WTC11 (cell line): ENCODE measurements at regions not wholly inside any gene's neighbourhood (a gene's known extent, or its start where the extent isn't known, plus 50 kb on each side); places are given as distances from the start of the nearest gene placed in this dataset.

ENCODE experiments used
- ATAC-seq: fragments of 200-7000 bp; cut with Tn5 transposase; 2 replicates; pipeline ENCODE4 v1.10.0; 2021; ENCODE audit warnings: mild to moderate bottlenecking, moderate library complexity
- CTCF ChIA-PET: fragments of 300-600 bp; sonication (Branson Sonifier 250); formaldehyde crosslinking; loops from one replicate; lab custom pipeline; 2021; ENCODE audit warnings: antibody characterized with exemption; lab: Charles Lee
- POLR2A ChIA-PET: fragments of 350-600 bp; sonication (Branson Sonifier 250); formaldehyde crosslinking; loops from one replicate; lab custom pipeline; 2021; ENCODE audit warnings: antibody characterized with exemption; lab: Charles Lee
- DNase-seq: peaks from one replicate; pipeline ENCODE4 v3.0.0; 2021; ENCODE audit warnings: low spot score
- H3K27ac Mint-ChIP-seq: 2 replicates; pipeline ENCODE4 v1.8.0; 2021; ENCODE audit warnings: mixed read lengths
- H3K27me3 Mint-ChIP-seq: 2 replicates; pipeline ENCODE4 v1.8.0; 2021; ENCODE audit warnings: low read depth, mild to moderate bottlenecking, moderate library complexity, mixed read lengths
- H3K36me3 Mint-ChIP-seq: 2 replicates; pipeline ENCODE4 v1.8.0; 2021; ENCODE audit warnings: mixed read lengths
- H3K4me1 Mint-ChIP-seq: 2 replicates; pipeline ENCODE4 v1.8.0; 2022; ENCODE audit warnings: mixed read lengths
- H3K4me3 Mint-ChIP-seq: 2 replicates; pipeline ENCODE4 v1.8.0; 2021; ENCODE audit warnings: mild to moderate bottlenecking, moderate library complexity, mixed read lengths
- H3K9me3 Mint-ChIP-seq: 2 replicates; pipeline ENCODE4 v1.8.0; 2021; ENCODE audit warnings: mixed read lengths
- ATF1 ChIP-seq: sonication (generic); formaldehyde crosslinking; IDR thresholded peaks from 2 replicates; pipeline ENCODE4 v1.8.1; 2023; ENCODE audit warnings: mild to moderate bottlenecking, moderate library complexity, missing genetic modification reagents
- CREB1 ChIP-seq: sonication (generic); formaldehyde crosslinking; IDR thresholded peaks from 2 replicates; pipeline ENCODE4 v1.8.0; 2023; ENCODE audit warnings: mild to moderate bottlenecking, missing genetic modification reagents
- EMX1 ChIP-seq: fragments of 250-450 bp; sonication (Bioruptor Pico); IDR thresholded peaks from 2 replicates; pipeline ENCODE4 v1.8.0; 2021; ENCODE audit warnings: mild to moderate bottlenecking
- ESRRA ChIP-seq: sonication (generic); formaldehyde crosslinking; IDR thresholded peaks from 2 replicates; pipeline ENCODE4 v1.8.1; 2022; ENCODE audit warnings: mild to moderate bottlenecking, missing genetic modification reagents, borderline replicate concordance
- GRHL2 ChIP-seq: fragments of 250-450 bp; sonication (Bioruptor Pico); IDR thresholded peaks from 2 replicates; pipeline ENCODE4 v1.8.0; 2022; ENCODE audit warnings: mild to moderate bottlenecking, moderate library complexity; ENCODE audit not compliant: insufficient replicate concordance, severe bottlenecking
- HMGA2 ChIP-seq: fragments of 250-450 bp; sonication (Bioruptor Pico); IDR thresholded peaks from 2 replicates; pipeline ENCODE4 v1.4.0; 2021; ENCODE audit warnings: mild to moderate bottlenecking, moderate library complexity
- NFE2L1 ChIP-seq: sonication (generic); formaldehyde crosslinking; IDR thresholded peaks from 2 replicates; pipeline ENCODE4 v1.8.1; 2023; ENCODE audit warnings: missing genetic modification reagents
- NR1H2 ChIP-seq: sonication (generic); formaldehyde crosslinking; IDR thresholded peaks from 2 replicates; pipeline ENCODE4 v1.9.0; 2021; ENCODE audit warnings: mild to moderate bottlenecking, moderate library complexity, missing genetic modification reagents
- NR3C1 ChIP-seq: sonication (generic); formaldehyde crosslinking; conservative IDR thresholded peaks from 2 replicates; pipeline ENCODE4 v1.8.1; 2023; ENCODE audit warnings: low read depth, mild to moderate bottlenecking, missing genetic modification reagents
- PRRX2 ChIP-seq: fragments of 250-450 bp; sonication (Bioruptor Pico); IDR thresholded peaks from 2 replicates; pipeline ENCODE4 v1.8.0; 2021; ENCODE audit warnings: mild to moderate bottlenecking
- SMAD4 ChIP-seq: sonication (generic); formaldehyde crosslinking; IDR thresholded peaks from 2 replicates; pipeline ENCODE4 v1.8.0; 2022; ENCODE audit warnings: mild to moderate bottlenecking, missing genetic modification reagents
- TP53 ChIP-seq: sonication (generic); formaldehyde crosslinking; IDR thresholded peaks from 2 replicates; pipeline ENCODE4 v1.8.1; 2023; ENCODE audit warnings: mild to moderate bottlenecking, missing genetic modification reagents
- ZNF232 ChIP-seq: sonication (generic); formaldehyde crosslinking; IDR thresholded peaks from 2 replicates; pipeline ENCODE4 v1.8.0; 2022; ENCODE audit warnings: mild to moderate bottlenecking, missing genetic modification reagents
- ZNF263 ChIP-seq: sonication (generic); formaldehyde crosslinking; IDR thresholded peaks from 2 replicates; pipeline ENCODE4 v1.8.1; 2022; ENCODE audit warnings: low read depth, mild to moderate bottlenecking, moderate library complexity, missing genetic modification reagents
- ZNF396 ChIP-seq: fragments of 250-450 bp; sonication (Bioruptor Pico); IDR thresholded peaks from 2 replicates; pipeline ENCODE4 v1.8.0; 2021; ENCODE audit warnings: mild to moderate bottlenecking, moderate library complexity, borderline replicate concordance
- TF ChIP-seq, protein P1 (sequence below): sonication (generic); formaldehyde crosslinking; IDR thresholded peaks from 2 replicates; pipeline ENCODE4 v1.8.1; 2023; ENCODE audit warnings: mild to moderate bottlenecking, missing genetic modification reagents, moderate library complexity
- TF ChIP-seq, protein P2 (sequence below): sonication (generic); formaldehyde crosslinking; IDR thresholded peaks from 2 replicates; pipeline ENCODE4 v1.8.0; 2023; ENCODE audit warnings: missing genetic modification reagents
- TF ChIP-seq, protein P3 (sequence below): sonication (generic); formaldehyde crosslinking; IDR thresholded peaks from 2 replicates; pipeline ENCODE4 v1.8.0; 2022; ENCODE audit warnings: mild to moderate bottlenecking, missing genetic modification reagents
- TF ChIP-seq, protein P4 (sequence below): sonication (generic); formaldehyde crosslinking; IDR thresholded peaks from 2 replicates; pipeline ENCODE4 v1.8.1; 2022; ENCODE audit warnings: mild to moderate bottlenecking, missing genetic modification reagents, moderate library complexity, borderline replicate concordance
- TF ChIP-seq, protein P5 (sequence below): sonication (generic); formaldehyde crosslinking; IDR thresholded peaks from 2 replicates; pipeline ENCODE4 v1.8.1; 2023; ENCODE audit warnings: mild to moderate bottlenecking, missing genetic modification reagents
- TF ChIP-seq, protein P6 (sequence below): sonication (generic); formaldehyde crosslinking; IDR thresholded peaks from 2 replicates; pipeline ENCODE4 v1.8.0; 2023; ENCODE audit warnings: missing genetic modification reagents, mild to moderate bottlenecking, borderline replicate concordance

DNA sequence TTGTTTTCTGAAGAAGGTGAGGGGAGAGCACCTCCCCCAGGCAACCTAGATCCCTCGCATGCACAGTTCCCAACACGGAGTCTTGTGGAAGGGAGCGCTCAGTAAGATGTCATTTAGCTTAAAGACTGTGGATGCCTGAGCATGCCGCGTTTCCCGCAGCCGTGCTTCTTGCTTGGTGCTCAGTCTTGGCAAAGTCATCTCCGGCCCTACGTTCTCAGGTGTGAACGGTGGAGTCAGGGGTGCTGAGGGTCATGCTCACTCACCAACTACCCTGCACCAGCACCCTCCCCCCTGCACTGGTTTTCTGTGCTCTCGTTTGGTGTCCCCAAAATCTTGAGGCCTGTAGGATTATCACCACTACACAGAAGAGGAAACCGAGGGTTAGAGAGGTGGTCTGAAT lies 202.1 kb downstream of the RHOU start (continued):
- TF ChIP-seq ESRRA (CRISPR knock-in tag) (no peak), CREB1 (CRISPR knock-in tag) (no peak), ZNF263 (CRISPR knock-in tag) (no peak), NR3C1 (CRISPR knock-in tag) (no peak), SMAD4 (CRISPR knock-in tag) (no peak), GRHL2 (CRISPR knock-in tag) (no peak)
- TF ChIP-seq, protein P1, sequence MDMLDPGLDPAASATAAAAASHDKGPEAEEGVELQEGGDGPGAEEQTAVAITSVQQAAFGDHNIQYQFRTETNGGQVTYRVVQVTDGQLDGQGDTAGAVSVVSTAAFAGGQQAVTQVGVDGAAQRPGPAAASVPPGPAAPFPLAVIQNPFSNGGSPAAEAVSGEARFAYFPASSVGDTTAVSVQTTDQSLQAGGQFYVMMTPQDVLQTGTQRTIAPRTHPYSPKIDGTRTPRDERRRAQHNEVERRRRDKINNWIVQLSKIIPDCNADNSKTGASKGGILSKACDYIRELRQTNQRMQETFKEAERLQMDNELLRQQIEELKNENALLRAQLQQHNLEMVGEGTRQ (CRISPR knock-in tag), result no peak

DNA sequence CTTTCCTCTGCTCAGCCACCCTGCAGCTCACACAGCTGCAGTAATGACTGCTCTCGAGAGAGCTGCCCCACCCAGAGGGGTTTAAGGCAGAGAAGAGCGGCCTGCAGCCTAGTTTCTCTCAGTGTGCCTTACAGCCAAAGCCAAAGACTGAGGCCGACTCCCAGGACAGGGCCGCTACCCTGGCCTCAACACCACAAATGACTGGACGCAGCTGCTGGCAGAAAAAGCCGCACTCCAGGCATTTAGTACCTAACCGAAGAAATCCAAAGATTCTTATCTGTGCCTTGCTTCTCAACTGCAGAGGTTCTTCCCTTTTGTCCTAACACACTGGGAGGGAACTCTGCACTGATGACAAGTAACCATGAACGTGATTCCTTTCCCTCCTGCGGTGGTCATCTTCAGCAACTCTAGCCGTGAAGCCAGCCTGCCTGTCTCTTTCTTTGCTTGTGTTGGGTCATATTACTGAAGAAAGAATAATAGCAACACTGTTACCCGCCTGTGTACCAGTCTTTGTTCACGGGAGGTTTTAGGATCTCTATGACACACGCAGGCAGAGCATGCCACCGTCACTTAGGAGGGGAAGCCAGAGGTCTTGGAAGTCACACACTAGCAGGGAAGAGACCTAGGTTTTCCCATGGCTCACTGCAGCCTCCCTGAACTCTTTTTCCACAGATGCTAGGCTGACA lies 202.7 kb downstream of the RHOU start:
- H3K36me3 Mint-ChIP-seq, result no peaks in the 10 kb centered on the region
- no peaks in the 10 kb centered on the region for H3K27me3 Mint-ChIP-seq
- TF ChIP-seq ZNF232 (CRISPR knock-in tag) (no peak), EMX1 (CRISPR knock-in tag) (no peak), ATF1 (CRISPR knock-in tag) (no peak), NR1H2 (CRISPR knock-in tag) (no peak), NFE2L1 (CRISPR knock-in tag) (no peak), HMGA2 (CRISPR knock-in tag) (no peak), PRRX2 (CRISPR knock-in tag) (no peak), TP53 (no peak), ZNF396 (CRISPR knock-in tag) (no peak)
- TF ChIP-seq, protein P2, sequence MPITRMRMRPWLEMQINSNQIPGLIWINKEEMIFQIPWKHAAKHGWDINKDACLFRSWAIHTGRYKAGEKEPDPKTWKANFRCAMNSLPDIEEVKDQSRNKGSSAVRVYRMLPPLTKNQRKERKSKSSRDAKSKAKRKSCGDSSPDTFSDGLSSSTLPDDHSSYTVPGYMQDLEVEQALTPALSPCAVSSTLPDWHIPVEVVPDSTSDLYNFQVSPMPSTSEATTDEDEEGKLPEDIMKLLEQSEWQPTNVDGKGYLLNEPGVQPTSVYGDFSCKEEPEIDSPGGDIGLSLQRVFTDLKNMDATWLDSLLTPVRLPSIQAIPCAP, result no peak
- TF ChIP-seq, protein P3, sequence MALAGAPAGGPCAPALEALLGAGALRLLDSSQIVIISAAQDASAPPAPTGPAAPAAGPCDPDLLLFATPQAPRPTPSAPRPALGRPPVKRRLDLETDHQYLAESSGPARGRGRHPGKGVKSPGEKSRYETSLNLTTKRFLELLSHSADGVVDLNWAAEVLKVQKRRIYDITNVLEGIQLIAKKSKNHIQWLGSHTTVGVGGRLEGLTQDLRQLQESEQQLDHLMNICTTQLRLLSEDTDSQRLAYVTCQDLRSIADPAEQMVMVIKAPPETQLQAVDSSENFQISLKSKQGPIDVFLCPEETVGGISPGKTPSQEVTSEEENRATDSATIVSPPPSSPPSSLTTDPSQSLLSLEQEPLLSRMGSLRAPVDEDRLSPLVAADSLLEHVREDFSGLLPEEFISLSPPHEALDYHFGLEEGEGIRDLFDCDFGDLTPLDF (CRISPR knock-in tag), result no peak
- TF ChIP-seq, protein P4, sequence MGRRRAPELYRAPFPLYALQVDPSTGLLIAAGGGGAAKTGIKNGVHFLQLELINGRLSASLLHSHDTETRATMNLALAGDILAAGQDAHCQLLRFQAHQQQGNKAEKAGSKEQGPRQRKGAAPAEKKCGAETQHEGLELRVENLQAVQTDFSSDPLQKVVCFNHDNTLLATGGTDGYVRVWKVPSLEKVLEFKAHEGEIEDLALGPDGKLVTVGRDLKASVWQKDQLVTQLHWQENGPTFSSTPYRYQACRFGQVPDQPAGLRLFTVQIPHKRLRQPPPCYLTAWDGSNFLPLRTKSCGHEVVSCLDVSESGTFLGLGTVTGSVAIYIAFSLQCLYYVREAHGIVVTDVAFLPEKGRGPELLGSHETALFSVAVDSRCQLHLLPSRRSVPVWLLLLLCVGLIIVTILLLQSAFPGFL (CRISPR knock-in tag), result no peak
- POLR2A ChIA-PET, result no interaction called here
- no peak overlapping the region for H3K27ac Mint-ChIP-seq
- H3K9me3 Mint-ChIP-seq, result no peaks in the 10 kb centered on the region
- CTCF ChIA-PET, result no interaction called here
- DNase-seq, result no peak
- H3K4me3 Mint-ChIP-seq, result no peak overlapping the region
- peak; percentile 52 for ATAC-seq
- H3K4me1 Mint-ChIP-seq, result peaks cover 50% of the 10 kb centered on the region

DNA sequence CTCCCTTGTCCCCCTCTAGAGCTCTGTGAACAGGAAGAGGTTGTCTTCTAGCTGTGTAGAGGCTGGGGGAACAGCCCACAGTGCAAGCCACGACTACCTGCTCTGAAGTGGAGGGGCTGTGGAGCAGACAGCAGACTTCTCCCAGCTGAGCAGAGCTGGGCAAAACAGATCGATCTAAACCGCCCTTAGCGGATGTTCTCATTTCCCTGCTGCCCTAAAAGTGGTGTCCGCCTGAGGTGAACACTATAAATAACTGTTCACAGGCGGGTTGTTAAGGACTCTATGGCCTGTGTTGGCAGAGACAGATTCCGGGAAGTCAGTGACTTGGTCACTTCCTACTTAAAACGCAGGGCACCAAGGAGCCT lies 203.2 kb downstream of the RHOU start:
- no peak for DNase-seq
- peaks cover 50% of the 10 kb centered on the region for H3K4me1 Mint-ChIP-seq
- no peak overlapping the region for H3K4me3 Mint-ChIP-seq
- no peak overlapping the region; the same call in 1 of the 2 replicates for H3K27ac Mint-ChIP-seq
- CTCF ChIA-PET, result no interaction called here
- peak; percentile 33 for ATAC-seq
- H3K27me3 Mint-ChIP-seq, result no peaks in the 10 kb centered on the region
- POLR2A ChIA-PET, result no interaction called here
- TF ChIP-seq EMX1 (CRISPR knock-in tag), result no peak
- TF ChIP-seq, protein P5, sequence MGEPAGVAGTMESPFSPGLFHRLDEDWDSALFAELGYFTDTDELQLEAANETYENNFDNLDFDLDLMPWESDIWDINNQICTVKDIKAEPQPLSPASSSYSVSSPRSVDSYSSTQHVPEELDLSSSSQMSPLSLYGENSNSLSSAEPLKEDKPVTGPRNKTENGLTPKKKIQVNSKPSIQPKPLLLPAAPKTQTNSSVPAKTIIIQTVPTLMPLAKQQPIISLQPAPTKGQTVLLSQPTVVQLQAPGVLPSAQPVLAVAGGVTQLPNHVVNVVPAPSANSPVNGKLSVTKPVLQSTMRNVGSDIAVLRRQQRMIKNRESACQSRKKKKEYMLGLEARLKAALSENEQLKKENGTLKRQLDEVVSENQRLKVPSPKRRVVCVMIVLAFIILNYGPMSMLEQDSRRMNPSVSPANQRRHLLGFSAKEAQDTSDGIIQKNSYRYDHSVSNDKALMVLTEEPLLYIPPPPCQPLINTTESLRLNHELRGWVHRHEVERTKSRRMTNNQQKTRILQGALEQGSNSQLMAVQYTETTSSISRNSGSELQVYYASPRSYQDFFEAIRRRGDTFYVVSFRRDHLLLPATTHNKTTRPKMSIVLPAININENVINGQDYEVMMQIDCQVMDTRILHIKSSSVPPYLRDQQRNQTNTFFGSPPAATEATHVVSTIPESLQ (CRISPR knock-in tag), result no peak
- no peak for TF ChIP-seq SMAD4 (CRISPR knock-in tag)
- TF ChIP-seq, protein P6, sequence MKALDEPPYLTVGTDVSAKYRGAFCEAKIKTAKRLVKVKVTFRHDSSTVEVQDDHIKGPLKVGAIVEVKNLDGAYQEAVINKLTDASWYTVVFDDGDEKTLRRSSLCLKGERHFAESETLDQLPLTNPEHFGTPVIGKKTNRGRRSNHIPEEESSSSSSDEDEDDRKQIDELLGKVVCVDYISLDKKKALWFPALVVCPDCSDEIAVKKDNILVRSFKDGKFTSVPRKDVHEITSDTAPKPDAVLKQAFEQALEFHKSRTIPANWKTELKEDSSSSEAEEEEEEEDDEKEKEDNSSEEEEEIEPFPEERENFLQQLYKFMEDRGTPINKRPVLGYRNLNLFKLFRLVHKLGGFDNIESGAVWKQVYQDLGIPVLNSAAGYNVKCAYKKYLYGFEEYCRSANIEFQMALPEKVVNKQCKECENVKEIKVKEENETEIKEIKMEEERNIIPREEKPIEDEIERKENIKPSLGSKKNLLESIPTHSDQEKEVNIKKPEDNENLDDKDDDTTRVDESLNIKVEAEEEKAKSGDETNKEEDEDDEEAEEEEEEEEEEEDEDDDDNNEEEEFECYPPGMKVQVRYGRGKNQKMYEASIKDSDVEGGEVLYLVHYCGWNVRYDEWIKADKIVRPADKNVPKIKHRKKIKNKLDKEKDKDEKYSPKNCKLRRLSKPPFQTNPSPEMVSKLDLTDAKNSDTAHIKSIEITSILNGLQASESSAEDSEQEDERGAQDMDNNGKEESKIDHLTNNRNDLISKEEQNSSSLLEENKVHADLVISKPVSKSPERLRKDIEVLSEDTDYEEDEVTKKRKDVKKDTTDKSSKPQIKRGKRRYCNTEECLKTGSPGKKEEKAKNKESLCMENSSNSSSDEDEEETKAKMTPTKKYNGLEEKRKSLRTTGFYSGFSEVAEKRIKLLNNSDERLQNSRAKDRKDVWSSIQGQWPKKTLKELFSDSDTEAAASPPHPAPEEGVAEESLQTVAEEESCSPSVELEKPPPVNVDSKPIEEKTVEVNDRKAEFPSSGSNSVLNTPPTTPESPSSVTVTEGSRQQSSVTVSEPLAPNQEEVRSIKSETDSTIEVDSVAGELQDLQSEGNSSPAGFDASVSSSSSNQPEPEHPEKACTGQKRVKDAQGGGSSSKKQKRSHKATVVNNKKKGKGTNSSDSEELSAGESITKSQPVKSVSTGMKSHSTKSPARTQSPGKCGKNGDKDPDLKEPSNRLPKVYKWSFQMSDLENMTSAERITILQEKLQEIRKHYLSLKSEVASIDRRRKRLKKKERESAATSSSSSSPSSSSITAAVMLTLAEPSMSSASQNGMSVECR (CRISPR knock-in tag), result no peak
- no peaks in the 10 kb centered on the region for H3K36me3 Mint-ChIP-seq
- no peaks in the 10 kb centered on the region for H3K9me3 Mint-ChIP-seq
